NCI-H146 treated with DMSO at 0.1 percent for 48 hours (cell line): ENCODE measurements at regions not wholly inside any gene's neighbourhood (a gene's known extent, or its start where the extent isn't known, plus 50 kb on each side); places are given as distances from the start of the nearest gene placed in this dataset.

Experiments
- DNase-seq: peaks from one replicate; lab custom pipeline; 2025; ENCODE audit not compliant: unreplicated experiment; lab: John Stamatoyannopoulos, UW

- no peak for DNase-seq
These were observed 383.6 kb downstream of the GRIN2B start for GRCh38 chr12:13597837-13598236.

GRCh38 chr12:13597166-13597565 is 384.2 kb downstream of the GRIN2B start:
- DNase-seq, result no peak

GRCh38 chr12:13596714-13597113 is 384.7 kb downstream of the GRIN2B start:
- DNase-seq, result no peak

- DNase-seq, result no peak
These were observed 385.6 kb downstream of the GRIN2B start for GRCh38 chr12:13595536-13596443.

- DNase-seq, result no peak
These were observed 386.5 kb downstream of the GRIN2B start for GRCh38 chr12:13594731-13595514.

GRCh38 chr12:13592063-13592942 is 389.1 kb downstream of the GRIN2B start:
- no peak for DNase-seq

- DNase-seq, result no peak
These were observed 389.9 kb downstream of the GRIN2B start for GRCh38 chr12:13591488-13591887.

GRCh38 chr12:13591059-13591458 is 390.3 kb downstream of the GRIN2B start:
- no peak for DNase-seq

- DNase-seq, result no peak
These were observed 392.0 kb downstream of the EMP1 start for GRCh38 chr12:13588574-13588973.

- DNase-seq, result no peak
These were observed 391.3 kb downstream of the EMP1 start for GRCh38 chr12:13587721-13588390.

GRCh38 chr12:13586361-13586760 is 389.8 kb downstream of the EMP1 start:
- DNase-seq, result no peak

GRCh38 chr12:13584541-13584940 is 388.0 kb downstream of the EMP1 start:
- DNase-seq, result no peak

GRCh38 chr12:13583630-13584029 is 387.1 kb downstream of the EMP1 start:
- no peak for DNase-seq

- DNase-seq, result no peak
These were observed 385.9 kb downstream of the EMP1 start for GRCh38 chr12:13582421-13582820.

- DNase-seq, result no peak
These were observed 384.5 kb downstream of the EMP1 start for GRCh38 chr12:13581031-13581430.

GRCh38 chr12:13580206-13580605 is 383.7 kb downstream of the EMP1 start:
- DNase-seq, result no peak

GRCh38 chr12:13576935-13577500 is 380.5 kb downstream of the EMP1 start:
- no peak for DNase-seq

GRCh38 chr12:13573698-13574321 is 377.3 kb downstream of the EMP1 start:
- DNase-seq, result no peak

- DNase-seq, result no peak
These were observed 374.5 kb downstream of the EMP1 start for GRCh38 chr12:13571035-13571434.
